ENCODE measurements at regions not wholly inside any gene's neighbourhood (a gene's known extent, or its start where the extent isn't known, plus 50 kb on each side); places are given as distances from the start of the nearest gene placed in this dataset.
"Not testable (repeated sequence)": the region's sequence is repeated elsewhere in the genome, so short reads cannot be mapped to it uniquely, and the experiment has no call there.

DNA sequence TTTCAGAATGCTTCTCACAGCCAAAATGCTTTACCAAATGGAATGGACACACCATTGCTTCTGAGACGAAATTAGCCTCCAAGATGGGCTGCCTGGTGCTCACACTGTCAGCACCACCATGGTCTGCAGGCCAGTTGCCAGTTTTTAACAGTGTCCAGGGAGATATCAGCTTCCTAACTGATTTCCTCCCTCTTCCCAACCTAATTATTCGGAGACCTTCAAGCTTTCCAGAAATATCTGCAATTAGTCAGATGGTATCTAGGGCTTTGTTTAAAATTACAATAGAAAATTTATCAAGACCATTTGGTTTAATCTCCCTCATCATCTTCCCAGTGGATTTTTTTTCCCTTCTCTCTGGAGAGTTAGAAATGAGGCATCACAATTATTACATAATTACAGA, 287.5 kb downstream of the ZPLD1 start:
- H3K36me3 ChIP-seq (ENCODE audit: control insufficient read depth, insufficient read depth, low read length), result no peaks in the 10 kb centered on the region
- ChIA-PET POLR2A (no interaction called here), CTCF (no interaction called here)
- Mint-ChIP-seq H3K27ac (ENCODE audit: unreplicated experiment) (no peak overlapping the region), H3K9me3 (ENCODE audit: unreplicated experiment) (no peaks in the 10 kb centered on the region), H3K36me3 (ENCODE audit: insufficient read depth, unreplicated experiment) (no peaks in the 10 kb centered on the region), H3K4me3 (ENCODE audit: unreplicated experiment) (no peak overlapping the region), H3K4me1 (ENCODE audit: low read depth, unreplicated experiment) (no peaks in the 10 kb centered on the region), H3K27me3 (ENCODE audit: insufficient read depth, unreplicated experiment) (peaks cover 2% of the 10 kb centered on the region)
- H3K4me1 ChIP-seq, result no peaks in the 10 kb centered on the region
- BruUV-seq (replicated peaks), result no TSS peak
- H3K27me3 ChIP-seq (replicated peaks; ENCODE audit: control insufficient read depth, insufficient read depth, low read length), result no peaks in the 10 kb centered on the region
- DNase-seq, result no peak
- intact Hi-C loops (cut with micrococcal nuclease; ENCODE audit: unreplicated experiment), result no loop called here
- no peak for TF ChIP-seq CTCF (IDR thresholded peaks at IDR 0.05; ENCODE audit: insufficient read depth in 1 of 2, low read depth in 1 of 2, low read length in 1 of 2, severe bottlenecking in 1 of 2, unreplicated experiment in 1 of 2)
- H3K9me3 ChIP-seq, result no peaks in the 10 kb centered on the region
- H3K4me3 ChIP-seq (ENCODE audit: low read depth, low read length), result no peak overlapping the region

GRCh38 chr3:102727340-102727739, 292.5 kb downstream of the ZPLD1 start:
- Mint-ChIP-seq H3K4me1 (ENCODE audit: low read depth, unreplicated experiment) (no peaks in the 10 kb centered on the region), H3K27me3 (ENCODE audit: insufficient read depth, unreplicated experiment) (no peaks in the 10 kb centered on the region), H3K9me3 (ENCODE audit: unreplicated experiment) (no peaks in the 10 kb centered on the region), H3K4me3 (ENCODE audit: unreplicated experiment) (no peak overlapping the region), H3K27ac (ENCODE audit: unreplicated experiment) (no peak overlapping the region), H3K36me3 (ENCODE audit: insufficient read depth, unreplicated experiment) (no peaks in the 10 kb centered on the region)
- Histone ChIP-seq H3K27me3 (replicated peaks; ENCODE audit: control insufficient read depth, insufficient read depth, low read length) (no peaks in the 10 kb centered on the region), H3K9me3 (no peaks in the 10 kb centered on the region), H3K4me3 (ENCODE audit: low read depth, low read length) (no peak overlapping the region), H3K36me3 (ENCODE audit: control insufficient read depth, insufficient read depth, low read length) (no peaks in the 10 kb centered on the region), H3K4me1 (no peaks in the 10 kb centered on the region)
- intact Hi-C loops (cut with micrococcal nuclease; ENCODE audit: unreplicated experiment), result no loop called here
- CTCF ChIA-PET, result no interaction called here
- no peak for TF ChIP-seq CTCF (IDR thresholded peaks at IDR 0.05; ENCODE audit: insufficient read depth in 1 of 2, low read depth in 1 of 2, low read length in 1 of 2, severe bottlenecking in 1 of 2, unreplicated experiment in 1 of 2)
- DNase-seq, result no peak
- POLR2A ChIA-PET, result no interaction called here
- BruUV-seq (replicated peaks), result no TSS peak

GRCh38 chr3:102732581-102732980, 297.8 kb downstream of the ZPLD1 start:
- H3K4me3 ChIP-seq (ENCODE audit: low read depth, low read length); DNase-seq; BruUV-seq (replicated peaks); POLR2A ChIA-PET; intact Hi-C loops (cut with micrococcal nuclease; ENCODE audit: unreplicated experiment); H3K9me3 Mint-ChIP-seq (ENCODE audit: unreplicated experiment); H3K9me3 ChIP-seq; H3K27me3 Mint-ChIP-seq (ENCODE audit: insufficient read depth, unreplicated experiment); H3K36me3 Mint-ChIP-seq (ENCODE audit: insufficient read depth, unreplicated experiment); H3K27me3 ChIP-seq (replicated peaks; ENCODE audit: control insufficient read depth, insufficient read depth, low read length); H3K27ac Mint-ChIP-seq (ENCODE audit: unreplicated experiment); CTCF ChIA-PET; H3K36me3 ChIP-seq (ENCODE audit: control insufficient read depth, insufficient read depth, low read length); H3K4me3 Mint-ChIP-seq (ENCODE audit: unreplicated experiment): not testable (repeated sequence)
- peaks cover 17% of the 10 kb centered on the region for H3K4me1 ChIP-seq
- H3K4me1 Mint-ChIP-seq (ENCODE audit: low read depth, unreplicated experiment), result peaks cover 13% of the 10 kb centered on the region

Measured in Caco-2 (cell line).